ENCODE measurements at regions not wholly inside any gene's neighbourhood (a gene's known extent, or its start where the extent isn't known, plus 50 kb on each side); places are given as distances from the start of the nearest gene placed in this dataset.

DNA sequence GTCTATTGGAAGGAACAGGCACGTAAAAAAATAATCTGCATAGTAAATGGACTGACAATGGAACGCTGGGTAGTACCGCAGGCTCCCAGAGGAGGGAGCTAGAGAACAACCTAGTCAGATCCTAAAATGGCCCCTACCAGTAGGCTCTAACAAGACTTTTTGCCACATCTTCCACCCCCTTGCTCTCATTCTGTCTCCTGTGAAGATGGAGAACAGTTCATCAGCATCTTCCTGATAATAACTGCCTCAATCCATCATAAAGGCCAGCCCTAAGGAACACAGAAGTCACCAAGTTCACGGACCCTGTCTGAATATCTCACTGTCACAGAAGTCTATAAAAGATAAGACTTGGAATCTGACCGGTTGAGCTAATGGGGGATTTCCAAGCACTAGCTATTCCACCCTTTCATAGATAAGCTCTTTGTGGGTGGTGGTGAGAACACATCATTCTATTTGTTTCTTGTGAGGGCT is 133.4 kb downstream of the SLC1A3 start:
- intact Hi-C loops (cut with micrococcal nuclease), result loop anchor here (1.0 kb wide), 1 partner anchor 131 kb away; no protein-coding TSS in a partner anchor

DNA sequence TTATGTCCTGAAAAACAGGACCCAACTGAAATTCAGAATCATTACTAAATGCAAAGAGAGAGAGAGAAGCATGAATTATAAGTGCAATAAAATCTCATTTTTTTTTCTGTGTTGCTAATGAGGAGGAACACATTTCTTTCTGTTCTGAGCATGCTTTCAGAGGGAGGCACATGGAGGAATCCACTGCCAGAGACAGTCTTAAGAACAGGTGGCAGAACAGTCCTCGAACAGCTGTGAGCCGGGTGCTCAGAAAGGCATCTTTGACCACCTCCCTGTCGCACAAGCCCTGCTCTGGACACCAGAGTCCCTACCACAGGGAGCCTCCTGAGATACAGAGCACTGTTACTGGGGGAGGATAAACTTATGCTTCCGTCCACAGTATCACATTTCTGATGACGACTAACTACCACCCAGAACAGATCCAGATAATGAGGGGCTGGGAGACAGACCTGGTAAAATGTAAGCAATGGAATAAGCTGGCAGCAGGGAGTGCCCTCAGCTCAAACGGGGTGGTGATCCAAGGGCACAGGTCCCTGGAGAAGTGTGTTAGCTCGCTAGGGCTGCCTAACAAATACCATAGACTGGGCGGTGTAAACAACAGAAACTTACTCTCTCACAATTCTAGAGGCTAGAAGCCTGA is 134.0 kb downstream of the SLC1A3 start:
- Histone ChIP-seq H3K79me2 (ENCODE audit: low read length) (no peaks in the 10 kb centered on the region), H3F3A (ENCODE audit: low read length, unreplicated experiment) (no peaks in the 10 kb centered on the region), H3K9ac (ENCODE audit: low read length) (no peak overlapping the region), H3K9me2 (replicated peaks; ENCODE audit: low read length) (no peaks in the 10 kb centered on the region), H3K4me1 (ENCODE audit: insufficient read depth, low read length) (peaks cover 11% of the 10 kb centered on the region), H3K4me3 (ENCODE audit: low read length) (no peak overlapping the region), H3K4me2 (ENCODE audit: low read length) (no peak overlapping the region), H4K20me1 (ENCODE audit: low read length) (no peaks in the 10 kb centered on the region), H3K27ac (ENCODE audit: low read length) (no peak overlapping the region), H3K36me3 (ENCODE audit: low read depth, low read length) (no peaks in the 10 kb centered on the region), H3K27me3 (ENCODE audit: low read length) (no peaks in the 10 kb centered on the region), H2AFZ (ENCODE audit: low read length) (peak overlapping the region; percentile 80), H3K9me3 (ENCODE audit: low read length) (no peaks in the 10 kb centered on the region)
- intact Hi-C loops (cut with micrococcal nuclease), result no loop called here
- ATAC-seq (no peak), DNase-seq (no peak)
- BruUV-seq (replicated peaks), result no TSS peak
- no peak for TF ChIP-seq EZH2 (IDR thresholded peaks at IDR 0.05; ENCODE audit: low read length, unreplicated experiment)
- TF ChIP-seq EZH2phosphoT487 (IDR thresholded peaks at IDR 0.05; ENCODE audit: borderline replicate concordance, low read length), result no peak
- TF ChIP-seq, protein P1, sequence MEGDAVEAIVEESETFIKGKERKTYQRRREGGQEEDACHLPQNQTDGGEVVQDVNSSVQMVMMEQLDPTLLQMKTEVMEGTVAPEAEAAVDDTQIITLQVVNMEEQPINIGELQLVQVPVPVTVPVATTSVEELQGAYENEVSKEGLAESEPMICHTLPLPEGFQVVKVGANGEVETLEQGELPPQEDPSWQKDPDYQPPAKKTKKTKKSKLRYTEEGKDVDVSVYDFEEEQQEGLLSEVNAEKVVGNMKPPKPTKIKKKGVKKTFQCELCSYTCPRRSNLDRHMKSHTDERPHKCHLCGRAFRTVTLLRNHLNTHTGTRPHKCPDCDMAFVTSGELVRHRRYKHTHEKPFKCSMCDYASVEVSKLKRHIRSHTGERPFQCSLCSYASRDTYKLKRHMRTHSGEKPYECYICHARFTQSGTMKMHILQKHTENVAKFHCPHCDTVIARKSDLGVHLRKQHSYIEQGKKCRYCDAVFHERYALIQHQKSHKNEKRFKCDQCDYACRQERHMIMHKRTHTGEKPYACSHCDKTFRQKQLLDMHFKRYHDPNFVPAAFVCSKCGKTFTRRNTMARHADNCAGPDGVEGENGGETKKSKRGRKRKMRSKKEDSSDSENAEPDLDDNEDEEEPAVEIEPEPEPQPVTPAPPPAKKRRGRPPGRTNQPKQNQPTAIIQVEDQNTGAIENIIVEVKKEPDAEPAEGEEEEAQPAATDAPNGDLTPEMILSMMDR (conservative IDR thresholded peaks at IDR 0.05; ENCODE audit: low read depth, low read length), result no peak
- POLR2A ChIA-PET (ENCODE audit: unreplicated experiment), result interaction anchor here (0.5 kb wide), 2 partner anchors 208 to 266 kb away, joined by 3 to 4 read pairs; no protein-coding TSS in a partner anchor
- CTCF ChIA-PET, result interaction anchor here (0.5 to 1.3 kb wide), 5 partner anchors 21 to 633 kb away, joined by 3 to 9 read pairs (median 3); no protein-coding TSS in a partner anchor

More for the DNA sequence above, 133.4 kb downstream of the SLC1A3 start:
- POLR2A ChIA-PET (ENCODE audit: unreplicated experiment), result interaction anchor here (0.5 kb wide), 1 partner anchor 266 kb away, joined by 4 read pairs; no protein-coding TSS in a partner anchor
- ATAC-seq (peak; percentile 28; the same call in 1 of the 2 replicates), DNase-seq (peak; percentile 89)
- H3K27me3 ChIP-seq (ENCODE audit: low read length), result no peaks in the 10 kb centered on the region
- no peak overlapping the region for H3K27ac ChIP-seq (ENCODE audit: low read length)
- no peaks in the 10 kb centered on the region for H3K9me3 ChIP-seq (ENCODE audit: low read length)
- no peak for TF ChIP-seq EZH2phosphoT487 (IDR thresholded peaks at IDR 0.05; ENCODE audit: borderline replicate concordance, low read length)
- no peak for TF ChIP-seq EZH2 (IDR thresholded peaks at IDR 0.05; ENCODE audit: low read length, unreplicated experiment)
- TF ChIP-seq, protein P1 (conservative IDR thresholded peaks at IDR 0.05; ENCODE audit: low read depth, low read length), result peak; percentile 95
- no peak overlapping the region for H3K9ac ChIP-seq (ENCODE audit: low read length)
- no peaks in the 10 kb centered on the region for H3K36me3 ChIP-seq (ENCODE audit: low read depth, low read length)
- CTCF ChIA-PET, result interaction anchor here (0.5 to 1.3 kb wide), 5 partner anchors 21 to 634 kb away, joined by 3 to 9 read pairs (median 3); no protein-coding TSS in a partner anchor
- peak overlapping the region; percentile 62 for H3K4me2 ChIP-seq (ENCODE audit: low read length)
- H3K4me1 ChIP-seq (ENCODE audit: insufficient read depth, low read length), result peaks cover 10% of the 10 kb centered on the region
- peak overlapping the region; percentile 80 for H2AFZ ChIP-seq (ENCODE audit: low read length)
- H3F3A ChIP-seq (ENCODE audit: low read length, unreplicated experiment), result no peaks in the 10 kb centered on the region
- no peaks in the 10 kb centered on the region for H3K9me2 ChIP-seq (replicated peaks; ENCODE audit: low read length)
- no TSS peak for BruUV-seq (replicated peaks)
- H3K79me2 ChIP-seq (ENCODE audit: low read length), result no peaks in the 10 kb centered on the region
- peak overlapping the region; percentile 9; the same call in 1 of the 2 replicates for H3K4me3 ChIP-seq (ENCODE audit: low read length)
- H4K20me1 ChIP-seq (ENCODE audit: low read length), result no peaks in the 10 kb centered on the region

DNA sequence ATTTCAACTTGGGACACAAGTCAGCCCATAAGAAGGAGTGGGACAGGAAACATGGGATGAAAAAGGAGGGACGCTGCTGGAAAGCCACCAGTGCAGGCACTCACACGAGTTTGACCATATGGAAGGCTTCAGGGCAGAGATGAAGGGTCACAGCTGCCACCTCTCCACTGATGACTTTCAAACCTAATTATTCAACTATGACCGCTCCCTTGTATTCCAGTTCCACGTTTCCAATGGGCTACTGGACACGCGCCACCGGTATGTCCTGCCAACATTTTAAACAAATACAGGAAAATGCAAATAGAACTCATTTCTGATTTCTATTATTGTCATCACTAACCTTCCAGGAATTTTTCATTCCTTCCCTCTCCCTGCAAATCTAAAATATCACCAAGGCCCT is 134.7 kb downstream of the SLC1A3 start:
- H3K4me3 ChIP-seq (ENCODE audit: low read length), result no peak overlapping the region
- ATAC-seq (no peak), DNase-seq (no peak)
- no peak overlapping the region for H3K27ac ChIP-seq (ENCODE audit: low read length)
- TF ChIP-seq EZH2 (IDR thresholded peaks at IDR 0.05; ENCODE audit: low read length, unreplicated experiment) (no peak), EZH2phosphoT487 (IDR thresholded peaks at IDR 0.05; ENCODE audit: borderline replicate concordance, low read length) (no peak)
- TF ChIP-seq, protein P1 (conservative IDR thresholded peaks at IDR 0.05; ENCODE audit: low read depth, low read length), result no peak
- H3K9me2 ChIP-seq (replicated peaks; ENCODE audit: low read length), result no peaks in the 10 kb centered on the region
- H3K9me3 ChIP-seq (ENCODE audit: low read length), result no peaks in the 10 kb centered on the region
- BruUV-seq (replicated peaks), result no TSS peak
- no peaks in the 10 kb centered on the region for H3K27me3 ChIP-seq (ENCODE audit: low read length)
- intact Hi-C loops (cut with micrococcal nuclease), result no loop called here
- CTCF ChIA-PET, result interaction anchor here (0.6 kb wide), 1 partner anchor 216 kb away, joined by 3 read pairs; no protein-coding TSS in a partner anchor
- no peak overlapping the region for H3K4me2 ChIP-seq (ENCODE audit: low read length)
- H2AFZ ChIP-seq (ENCODE audit: low read length), result no peak overlapping the region
- peaks cover 18% of the 10 kb centered on the region for H3K4me1 ChIP-seq (ENCODE audit: insufficient read depth, low read length)
- no peaks in the 10 kb centered on the region for H3F3A ChIP-seq (ENCODE audit: low read length, unreplicated experiment)
- H4K20me1 ChIP-seq (ENCODE audit: low read length), result no peaks in the 10 kb centered on the region
- H3K36me3 ChIP-seq (ENCODE audit: low read depth, low read length), result no peaks in the 10 kb centered on the region
- POLR2A ChIA-PET (ENCODE audit: unreplicated experiment), result no interaction called here
- no peaks in the 10 kb centered on the region for H3K79me2 ChIP-seq (ENCODE audit: low read length)
- H3K9ac ChIP-seq (ENCODE audit: low read length), result no peak overlapping the region

Measured in PC-3 (cell line).